ENCODE measurements at regions not wholly inside any gene's neighbourhood (a gene's known extent, or its start where the extent isn't known, plus 50 kb on each side); places are given as distances from the start of the nearest gene placed in this dataset.

GRCh38 chr18:78072375-78072774 is 822.7 kb downstream of the GALR1 start:
- H3K36me3 ChIP-seq (ENCODE audit: control insufficient read depth, insufficient read depth, low read length): no peaks in the 10 kb centered on the region
- no peak for DNase-seq (ENCODE audit: low read depth)
- peaks cover 4% of the 10 kb centered on the region for H3K27me3 ChIP-seq (ENCODE audit: control insufficient read depth, insufficient read depth, low read length)
- no peak overlapping the region for H3K4me3 ChIP-seq (ENCODE audit: low read depth, low read length)
- TF ChIP-seq CTCF (IDR thresholded peaks at IDR 0.05; ENCODE audit: insufficient read depth, low read length, poor library complexity, severe bottlenecking): no peak

GRCh38 chr18:78073275-78073674 is 823.6 kb downstream of the GALR1 start:
- Histone ChIP-seq H3K27me3 (ENCODE audit: control insufficient read depth, insufficient read depth, low read length) (peaks cover 4% of the 10 kb centered on the region), H3K36me3 (ENCODE audit: control insufficient read depth, insufficient read depth, low read length) (no peaks in the 10 kb centered on the region), H3K4me3 (ENCODE audit: low read depth, low read length) (no peak overlapping the region)
- DNase-seq (ENCODE audit: low read depth): no peak
- no peak for TF ChIP-seq CTCF (IDR thresholded peaks at IDR 0.05; ENCODE audit: insufficient read depth, low read length, poor library complexity, severe bottlenecking)

GRCh38 chr18:78074400-78075020 is 824.9 kb downstream of the GALR1 start:
- Histone ChIP-seq H3K4me3 (ENCODE audit: low read depth, low read length) (no peak overlapping the region), H3K27me3 (ENCODE audit: control insufficient read depth, insufficient read depth, low read length) (peaks cover 4% of the 10 kb centered on the region), H3K36me3 (ENCODE audit: control insufficient read depth, insufficient read depth, low read length) (no peaks in the 10 kb centered on the region)
- TF ChIP-seq CTCF (IDR thresholded peaks at IDR 0.05; ENCODE audit: insufficient read depth, low read length, poor library complexity, severe bottlenecking): no peak
- no peak for DNase-seq (ENCODE audit: low read depth)

- Histone ChIP-seq H3K36me3 (ENCODE audit: control insufficient read depth, insufficient read depth, low read length) (no peaks in the 10 kb centered on the region), H3K27me3 (ENCODE audit: control insufficient read depth, insufficient read depth, low read length) (no peaks in the 10 kb centered on the region), H3K4me3 (ENCODE audit: low read depth, low read length) (no peak overlapping the region)
- no peak for TF ChIP-seq CTCF (IDR thresholded peaks at IDR 0.05; ENCODE audit: insufficient read depth, low read length, poor library complexity, severe bottlenecking)
- DNase-seq (ENCODE audit: low read depth): no peak
Measured at GRCh38 chr18:78080081-78080480, 830.4 kb downstream of the GALR1 start.

GRCh38 chr18:78080761-78081160 is 831.1 kb downstream of the GALR1 start:
- H3K27me3 ChIP-seq (ENCODE audit: control insufficient read depth, insufficient read depth, low read length): no peaks in the 10 kb centered on the region
- H3K36me3 ChIP-seq (ENCODE audit: control insufficient read depth, insufficient read depth, low read length): no peaks in the 10 kb centered on the region
- no peak for TF ChIP-seq CTCF (IDR thresholded peaks at IDR 0.05; ENCODE audit: insufficient read depth, low read length, poor library complexity, severe bottlenecking)
- H3K4me3 ChIP-seq (ENCODE audit: low read depth, low read length): no peak overlapping the region
- DNase-seq (ENCODE audit: low read depth): no peak

- Histone ChIP-seq H3K36me3 (ENCODE audit: control insufficient read depth, insufficient read depth, low read length) (no peaks in the 10 kb centered on the region), H3K4me3 (ENCODE audit: low read depth, low read length) (no peak overlapping the region), H3K27me3 (ENCODE audit: control insufficient read depth, insufficient read depth, low read length) (no peaks in the 10 kb centered on the region)
- TF ChIP-seq CTCF (IDR thresholded peaks at IDR 0.05; ENCODE audit: insufficient read depth, low read length, poor library complexity, severe bottlenecking): no peak
- no peak for DNase-seq (ENCODE audit: low read depth)
Measured at GRCh38 chr18:78082816-78083215, 833.2 kb downstream of the GALR1 start.
